ENCODE measurements at regions not wholly inside any gene's neighbourhood (a gene's known extent, or its start where the extent isn't known, plus 50 kb on each side); places are given as distances from the start of the nearest gene placed in this dataset.

GRCh38 chr6:132061381-132061780 is 110.2 kb upstream of the CCN2 start:
- TF ChIP-seq POLR2A (IDR thresholded peaks at IDR 0.05; ENCODE audit: low read length) (no peak), GATA1 (IDR thresholded peaks at IDR 0.05; ENCODE audit: low read depth, low read length) (no peak)

Data from erythroblast (primary cell).